A673 (cell line): ENCODE measurements at regions not wholly inside any gene's neighbourhood (a gene's known extent, or its start where the extent isn't known, plus 50 kb on each side); places are given as distances from the start of the nearest gene placed in this dataset.

Experiments used
- EZH2 ChIP-seq: fragments of 200-600 bp; sonication (generic); IDR thresholded peaks from 2 replicates; pipeline ENCODE4 v1.6.1; 2017; ENCODE audit warnings: borderline replicate concordance, low read depth, mild to moderate bottlenecking, mixed read lengths, antibody characterized with exemption, low read length; ENCODE audit not compliant: poor library complexity, severe bottlenecking
- TF ChIP-seq, protein P1 (sequence below): fragments of 300-800, 200-600 bp; sonication (generic); conservative IDR thresholded peaks from 2 replicates; pipeline ENCODE4 v1.5.1; 2017; ENCODE audit warnings: low read depth, mild to moderate bottlenecking, antibody characterized with exemption, low read length, moderate library complexity, mixed read lengths

DNA sequence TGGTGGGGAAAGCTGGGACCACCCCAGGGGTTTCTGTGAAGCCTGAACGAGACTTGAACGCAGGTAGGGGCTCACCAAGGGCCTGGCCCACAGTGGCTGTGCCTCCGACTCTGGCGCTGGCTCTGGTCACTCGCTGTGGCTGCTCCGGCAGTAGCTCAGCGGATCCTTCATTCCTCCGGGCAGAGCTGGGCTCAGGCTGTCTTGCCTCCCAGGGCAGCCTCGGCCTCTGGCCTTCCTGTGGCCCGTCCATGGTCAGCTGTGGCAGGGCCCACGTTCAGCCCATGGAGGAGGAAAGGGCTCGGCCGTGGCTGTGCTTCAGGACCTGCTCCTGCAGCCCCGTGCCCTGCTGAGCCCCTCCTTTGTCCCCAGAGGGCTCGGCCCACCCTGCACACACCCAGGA is 162.9 kb upstream of the C1orf174 start:
- TF ChIP-seq, protein P1, sequence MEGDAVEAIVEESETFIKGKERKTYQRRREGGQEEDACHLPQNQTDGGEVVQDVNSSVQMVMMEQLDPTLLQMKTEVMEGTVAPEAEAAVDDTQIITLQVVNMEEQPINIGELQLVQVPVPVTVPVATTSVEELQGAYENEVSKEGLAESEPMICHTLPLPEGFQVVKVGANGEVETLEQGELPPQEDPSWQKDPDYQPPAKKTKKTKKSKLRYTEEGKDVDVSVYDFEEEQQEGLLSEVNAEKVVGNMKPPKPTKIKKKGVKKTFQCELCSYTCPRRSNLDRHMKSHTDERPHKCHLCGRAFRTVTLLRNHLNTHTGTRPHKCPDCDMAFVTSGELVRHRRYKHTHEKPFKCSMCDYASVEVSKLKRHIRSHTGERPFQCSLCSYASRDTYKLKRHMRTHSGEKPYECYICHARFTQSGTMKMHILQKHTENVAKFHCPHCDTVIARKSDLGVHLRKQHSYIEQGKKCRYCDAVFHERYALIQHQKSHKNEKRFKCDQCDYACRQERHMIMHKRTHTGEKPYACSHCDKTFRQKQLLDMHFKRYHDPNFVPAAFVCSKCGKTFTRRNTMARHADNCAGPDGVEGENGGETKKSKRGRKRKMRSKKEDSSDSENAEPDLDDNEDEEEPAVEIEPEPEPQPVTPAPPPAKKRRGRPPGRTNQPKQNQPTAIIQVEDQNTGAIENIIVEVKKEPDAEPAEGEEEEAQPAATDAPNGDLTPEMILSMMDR: no peak
- no peak for TF ChIP-seq EZH2
